ENCODE measurements at regions not wholly inside any gene's neighbourhood (a gene's known extent, or its start where the extent isn't known, plus 50 kb on each side); places are given as distances from the start of the nearest gene placed in this dataset.

GRCh38 chr18:37764541-37765288 is 199.1 kb upstream of the CELF4 start:
- DNase-seq, result peak; percentile 19

GRCh38 chr18:37762076-37762621 is 196.6 kb upstream of the CELF4 start:
- no peak for DNase-seq

GRCh38 chr18:37754141-37754540 is 188.5 kb upstream of the CELF4 start:
- no peak for DNase-seq

GRCh38 chr18:37742436-37742835 is 176.8 kb upstream of the CELF4 start:
- DNase-seq, result no peak

DNA sequence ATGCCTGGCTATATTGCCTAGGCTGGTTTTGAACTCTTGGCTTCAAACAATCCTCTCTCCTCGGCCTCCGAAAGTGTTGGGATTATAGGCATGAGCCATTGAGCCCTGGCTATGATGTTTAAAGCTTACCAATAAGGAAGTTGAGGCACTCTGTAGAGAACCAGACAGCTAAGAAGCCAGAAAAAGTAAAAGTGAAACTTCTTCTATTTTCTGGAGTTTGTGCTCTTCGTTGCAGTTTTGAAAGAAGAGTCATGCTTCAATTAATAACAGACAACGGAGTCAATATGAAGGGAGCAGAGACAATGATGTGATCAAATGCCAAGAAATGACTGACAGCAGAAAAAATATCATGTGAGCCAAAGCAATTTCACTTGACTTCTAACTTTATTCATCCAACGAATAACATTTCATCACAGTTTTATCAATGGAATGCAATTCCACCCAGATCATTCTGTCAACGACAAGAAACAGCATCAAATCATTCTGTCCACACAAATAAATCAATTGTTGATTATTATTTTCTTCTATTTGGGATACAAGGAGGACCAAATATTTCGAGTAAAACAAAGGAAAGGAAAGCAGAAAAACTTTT is 175.5 kb upstream of the CELF4 start:
- peak; percentile 96 for DNase-seq

DNA sequence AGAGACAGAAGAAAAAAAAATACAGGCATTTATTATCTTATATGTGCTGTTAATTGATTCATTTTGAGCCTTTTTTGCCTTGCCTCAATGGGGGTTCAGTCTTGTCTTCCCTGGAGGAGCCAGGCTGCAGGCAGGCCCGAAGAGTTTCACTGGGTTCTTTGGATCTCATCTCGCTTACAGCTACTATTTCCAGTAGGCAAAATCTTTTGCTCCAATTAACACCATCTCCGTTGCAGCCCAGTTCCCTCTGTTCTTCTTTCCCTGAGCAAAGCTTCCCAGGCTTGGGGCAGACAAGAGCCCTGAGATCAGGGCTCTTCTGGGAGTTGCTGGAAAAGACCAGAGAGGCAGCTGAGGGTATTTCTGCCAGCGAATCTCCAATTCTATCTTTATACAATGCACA is 168.8 kb upstream of the CELF4 start:
- no peak for DNase-seq

- DNase-seq, result no peak
These were observed 164.1 kb upstream of the CELF4 start for GRCh38 chr18:37729716-37730115.

DNA sequence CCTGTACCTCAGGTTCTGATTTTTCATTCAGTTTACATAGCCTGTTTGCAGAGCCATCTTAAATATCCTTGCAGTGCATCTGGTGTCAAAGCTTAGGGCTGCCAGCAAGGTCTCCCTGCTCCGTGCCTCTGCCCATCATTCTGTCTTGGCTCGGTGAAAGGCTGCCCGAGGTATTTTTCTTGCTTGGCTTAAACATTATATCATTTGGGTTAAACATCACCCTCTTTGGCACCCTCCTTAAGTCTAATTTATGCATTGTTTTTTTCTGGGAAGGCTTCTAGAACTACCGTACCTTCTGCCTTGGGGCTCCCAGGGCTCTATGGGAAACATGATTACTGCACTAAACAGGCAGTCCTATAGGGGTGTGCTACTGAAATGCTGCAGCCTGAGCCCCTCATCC is 158.6 kb upstream of the CELF4 start:
- no peak for DNase-seq

DNA sequence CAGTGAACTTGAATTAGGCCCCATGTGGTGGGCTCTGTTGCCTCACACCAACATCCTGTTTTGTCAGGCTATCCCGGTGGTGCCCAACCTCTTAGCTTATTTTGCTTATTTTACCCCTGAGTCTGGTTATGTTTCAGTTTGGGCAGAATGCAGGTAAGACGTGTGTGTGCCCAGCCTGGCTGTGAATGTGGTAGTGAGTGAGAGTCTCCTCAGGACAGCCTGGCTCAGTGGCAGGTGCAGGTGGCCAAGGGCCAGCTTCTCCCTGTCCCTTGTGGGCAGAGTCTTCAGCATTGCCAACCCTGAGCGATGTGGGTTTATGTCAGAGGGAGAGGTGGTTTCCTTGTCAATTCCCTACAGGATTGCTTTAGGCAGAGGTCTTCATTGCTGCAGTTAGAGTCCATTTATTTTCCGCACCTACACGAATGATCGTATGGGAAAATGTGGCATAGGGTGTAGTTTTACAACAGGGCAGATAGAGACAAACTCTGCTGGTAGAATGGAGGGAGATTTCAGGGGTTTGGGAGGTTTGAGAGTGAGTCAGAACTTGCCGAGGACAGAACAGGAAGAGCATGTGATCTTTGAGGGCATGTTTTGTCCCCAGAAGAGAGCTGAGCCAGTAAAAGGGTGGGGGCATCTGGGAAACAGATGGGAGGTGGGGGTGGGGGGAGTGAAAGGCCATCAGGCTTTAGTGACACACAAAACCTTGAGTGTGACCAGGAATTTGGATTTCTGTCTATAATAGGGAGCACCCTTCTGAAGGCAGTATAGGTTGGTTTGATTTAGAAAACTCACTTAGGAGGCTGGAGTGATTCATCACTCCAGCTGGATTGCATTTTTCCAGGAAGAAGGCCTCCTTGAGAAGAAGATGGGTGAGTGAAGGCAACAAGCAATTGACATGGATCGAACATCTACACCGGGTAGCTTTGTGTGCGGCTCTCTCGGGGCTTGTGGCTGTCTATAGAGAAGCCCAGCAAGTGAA is 156.2 kb upstream of the CELF4 start:
- DNase-seq, result no peak

DNA sequence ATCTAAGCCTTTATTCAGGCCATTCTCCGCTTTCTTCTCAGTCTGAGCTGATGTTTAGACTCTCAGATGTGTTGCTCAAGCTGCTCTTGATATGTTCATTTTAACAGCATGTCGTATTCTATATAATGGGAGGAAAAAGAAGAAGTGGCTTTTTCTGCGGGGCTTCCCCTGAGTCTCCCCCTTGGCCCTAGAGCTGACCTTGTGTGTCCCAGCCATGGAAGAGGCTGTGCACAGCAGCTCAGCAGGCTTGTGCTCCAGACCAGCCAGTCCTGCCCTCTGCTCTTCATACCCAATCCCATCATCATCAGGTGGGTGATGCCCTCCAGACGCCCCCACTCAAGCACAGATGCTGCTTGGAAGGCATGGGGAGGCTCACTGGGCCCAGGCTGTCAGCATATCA is 155.1 kb upstream of the CELF4 start:
- no peak for DNase-seq

- DNase-seq, result no peak
These were observed 152.1 kb upstream of the CELF4 start for GRCh38 chr18:37717656-37718055.

DNA sequence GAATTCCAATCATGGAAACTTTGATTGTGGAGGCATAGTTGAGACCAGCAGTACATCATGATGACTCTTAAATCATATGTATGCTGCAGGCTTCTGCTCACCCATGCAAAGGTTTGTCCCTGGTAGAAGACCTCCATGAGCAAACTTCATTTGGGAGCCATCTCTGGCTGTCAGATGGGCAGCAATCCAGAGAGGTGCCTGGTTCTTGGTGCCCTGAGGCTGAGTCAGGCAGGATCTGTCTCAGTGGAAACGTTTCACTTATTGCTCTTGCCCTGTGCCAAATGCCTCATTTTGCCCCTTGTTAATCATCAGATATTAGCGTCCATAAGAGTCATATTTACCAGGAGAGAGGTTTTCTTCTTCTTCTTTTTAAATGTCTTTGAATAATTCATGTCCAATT is 151.5 kb upstream of the CELF4 start:
- no peak for DNase-seq

DNA sequence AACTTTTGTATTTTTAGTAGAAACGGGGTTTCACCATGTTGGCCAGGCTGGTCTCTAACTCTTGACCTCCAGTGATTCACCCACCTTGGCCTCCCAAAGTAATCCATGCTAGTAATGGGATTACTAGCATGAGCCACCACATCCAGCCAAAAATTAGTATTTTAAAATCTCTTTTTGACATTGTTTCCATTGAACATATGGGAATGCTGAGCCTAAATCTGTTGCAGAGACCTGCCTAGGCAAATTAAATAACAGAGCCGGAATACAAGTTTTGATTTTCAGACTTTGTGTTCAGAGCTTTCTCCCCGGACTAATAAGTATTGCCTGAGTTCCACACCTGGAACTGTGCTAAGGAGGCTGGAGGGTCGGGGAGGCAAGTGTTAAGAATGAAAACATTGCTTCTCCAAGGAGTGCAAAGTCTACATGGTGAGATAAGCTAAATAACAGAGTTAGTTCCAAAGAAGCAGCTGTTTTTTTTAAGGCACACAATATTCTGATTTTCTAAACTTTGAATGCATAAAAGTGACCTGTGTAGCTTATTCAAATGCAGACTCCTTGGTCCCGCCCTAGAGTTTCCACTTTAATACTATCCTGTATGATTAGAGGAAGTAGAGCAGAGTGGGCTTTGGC is 150.6 kb upstream of the CELF4 start:
- no peak for DNase-seq

GRCh38 chr18:37714691-37715090 is 149.1 kb upstream of the CELF4 start:
- DNase-seq, result no peak

DNA sequence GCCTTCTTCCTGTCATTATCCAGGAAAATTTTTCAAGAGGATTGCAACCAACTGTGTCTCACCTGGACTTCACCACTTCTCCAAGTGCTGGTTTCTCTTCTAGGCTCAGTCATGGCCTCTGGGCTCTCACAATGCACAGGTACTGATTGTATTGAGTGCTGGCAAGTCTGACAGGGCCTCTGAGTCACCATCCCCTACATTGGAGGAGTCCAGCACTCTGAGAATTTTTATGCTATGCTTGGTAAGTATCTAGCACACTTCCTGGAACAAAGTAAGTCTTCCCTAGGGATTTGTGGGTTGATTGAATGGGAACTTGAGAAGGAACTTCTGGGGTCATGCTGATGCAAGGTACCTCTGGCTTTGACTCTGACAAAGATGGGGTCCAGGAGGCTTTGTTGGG is 147.2 kb upstream of the CELF4 start:
- no peak for DNase-seq

GRCh38 chr18:37711766-37712505 is 146.3 kb upstream of the CELF4 start:
- no peak for DNase-seq

DNA sequence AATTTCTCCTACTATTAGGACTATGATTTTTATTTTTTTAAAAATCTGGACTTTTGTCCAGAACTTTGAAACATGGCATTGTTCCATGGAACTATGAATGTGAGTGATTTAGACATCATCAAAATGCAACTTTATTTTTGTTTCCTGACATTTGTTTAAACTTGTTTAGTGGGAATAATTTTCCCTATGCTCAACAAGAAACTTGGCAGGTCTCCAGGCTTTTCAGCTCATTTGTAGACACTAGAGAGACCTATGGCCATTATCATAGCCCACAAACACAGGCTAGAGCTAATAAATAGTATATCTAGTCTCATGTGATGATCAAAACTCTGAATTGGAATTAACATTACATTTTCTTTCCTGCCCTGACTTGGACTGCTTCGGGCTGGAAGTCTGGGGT is 145.1 kb upstream of the CELF4 start:
- peak; percentile 47 for DNase-seq

- no peak for DNase-seq
These were observed 144.1 kb upstream of the CELF4 start for GRCh38 chr18:37709740-37710139.

DNA sequence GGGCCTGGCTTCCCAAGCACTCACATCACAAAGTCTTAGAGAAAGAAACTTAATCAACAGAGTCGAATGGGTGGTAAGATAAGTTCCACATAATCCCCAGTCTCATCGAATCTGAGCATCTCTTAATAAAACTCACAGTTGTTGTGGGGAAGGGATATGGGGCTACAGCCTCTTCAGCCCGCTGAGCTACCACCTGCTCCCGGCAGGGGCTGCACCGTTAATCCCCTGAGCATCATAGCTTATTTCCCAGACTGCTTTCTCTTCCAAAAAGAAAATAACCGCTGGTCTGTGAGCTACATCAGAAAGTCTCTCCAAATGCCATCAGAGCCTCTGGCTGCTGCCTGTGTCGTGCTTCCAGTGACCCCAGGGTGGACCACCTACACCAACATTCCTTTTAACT is 139.4 kb upstream of the CELF4 start:
- DNase-seq, result no peak

- DNase-seq, result no peak
These were observed 137.2 kb upstream of the CELF4 start for GRCh38 chr18:37702841-37703240.

GRCh38 chr18:37701967-37702366 is 136.4 kb upstream of the CELF4 start:
- no peak for DNase-seq
